Stomach (tissue), 4 donors: ENCODE measurements at regions not wholly inside any gene's neighbourhood (a gene's known extent, or its start where the extent isn't known, plus 50 kb on each side); places are given as distances from the start of the nearest gene placed in this dataset.

Experiments used
- CTCF ChIP-seq, 7 experiments: fragments of 450-650 bp in 4 of 7; fragments of 200-600 bp in 3 of 7; sonication (generic) in 3 of 7; IDR thresholded peaks; one replicate each; pipeline ENCODE4 v1.5.1; 2016 to 2019; ENCODE audit warnings: antibody characterized with exemption in 7 of 7, control low read depth in 2 of 7, mild to moderate bottlenecking in 1 of 7
- EP300 ChIP-seq: sonication (generic); formaldehyde crosslinking; IDR thresholded peaks from one replicate; pipeline ENCODE4 v1.6.1; 2017; ENCODE audit warnings: antibody characterized with exemption
- POLR2A ChIP-seq, 4 donors: fragments of 450-650 bp; IDR thresholded peaks; one replicate each; pipeline ENCODE4 v1.6.1; 2016; ENCODE audit warnings: antibody characterized with exemption in 4 of 4, control low read depth in 2 of 4, mild to moderate bottlenecking in 1 of 4, moderate library complexity in 1 of 4
- POLR2AphosphoS5 ChIP-seq, 3 donors: sonication (generic); formaldehyde crosslinking; IDR thresholded peaks; one replicate each; pipeline ENCODE4 v1.6.1; 2016; ENCODE audit warnings: antibody characterized with exemption in 3 of 3

GRCh38 chr21:43362915-43363314, 64.0 kb downstream of the SIK1 start:
- no peak for TF ChIP-seq CTCF (IDR thresholded peaks at IDR 0.05)
- no peak for TF ChIP-seq POLR2A (IDR thresholded peaks at IDR 0.05)
- no peak for TF ChIP-seq POLR2AphosphoS5 (IDR thresholded peaks at IDR 0.05)
- TF ChIP-seq EP300: no peak
